ENCODE measurements at regions not wholly inside any gene's neighbourhood (a gene's known extent, or its start where the extent isn't known, plus 50 kb on each side); places are given as distances from the start of the nearest gene placed in this dataset.
"Not testable (repeated sequence)": the region's sequence is repeated elsewhere in the genome, so short reads cannot be mapped to it uniquely, and the experiment has no call there.

DNA sequence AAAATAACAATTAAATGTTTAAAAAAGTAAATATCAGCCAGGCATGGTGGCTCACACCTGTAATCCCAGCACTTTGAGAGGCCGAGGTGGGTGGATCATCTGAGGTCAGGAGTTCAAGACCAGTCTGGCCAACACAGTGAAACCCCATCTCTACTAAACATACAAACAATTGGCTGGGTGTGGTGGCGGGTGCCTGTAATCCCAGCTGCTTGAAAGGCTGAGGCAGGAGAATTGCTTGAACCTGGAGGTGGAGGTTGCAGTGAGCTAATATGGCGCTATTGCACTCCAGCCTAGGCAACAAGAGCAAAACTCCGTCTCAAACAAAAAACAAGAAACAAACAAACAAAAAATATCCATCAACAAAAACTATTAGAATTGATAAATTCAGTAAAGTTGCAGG, 77.5 kb downstream of the SNX5 start:
- H3K9me3 Mint-ChIP-seq; H3K36me3 Mint-ChIP-seq (ENCODE audit: low read depth); H3K4me3 Mint-ChIP-seq; H3K27me3 Mint-ChIP-seq (ENCODE audit: low read depth); DNase-seq (ENCODE audit: low read depth, low spot score); H3K27ac Mint-ChIP-seq (ENCODE audit: unreplicated experiment): not testable (repeated sequence)
- H3K4me1 Mint-ChIP-seq: peaks cover 34% of the 10 kb centered on the region

- Mint-ChIP-seq H3K4me1 (peaks cover 34% of the 10 kb centered on the region), H3K36me3 (ENCODE audit: low read depth) (peaks cover 5% of the 10 kb centered on the region), H3K4me3 (no peak overlapping the region), H3K27ac (ENCODE audit: unreplicated experiment) (no peak overlapping the region), H3K27me3 (ENCODE audit: low read depth) (no peaks in the 10 kb centered on the region), H3K9me3 (peaks cover 4% of the 10 kb centered on the region)
- no peak for DNase-seq (ENCODE audit: low read depth, low spot score)
- no peak for TF ChIP-seq CTCF (conservative IDR thresholded peaks at IDR 0.05)
Measured at GRCh38 chr20:17890330-17890729, 78.3 kb downstream of the SNX5 start.

GRCh38 chr20:17889226-17889625, 79.4 kb downstream of the SNX5 start:
- Mint-ChIP-seq H3K27ac (ENCODE audit: unreplicated experiment) (no peak overlapping the region), H3K36me3 (ENCODE audit: low read depth) (peaks cover 5% of the 10 kb centered on the region)
- no peak for DNase-seq (ENCODE audit: low read depth, low spot score)

GRCh38 chr20:17888044-17888443, 80.5 kb downstream of the SNX5 start:
- peaks cover 53% of the 10 kb centered on the region for H3K4me1 Mint-ChIP-seq
- H3K36me3 Mint-ChIP-seq (ENCODE audit: low read depth): peaks cover 5% of the 10 kb centered on the region
- no peak for DNase-seq (ENCODE audit: low read depth, low spot score)
- no peak overlapping the region for H3K4me3 Mint-ChIP-seq
- no peak for TF ChIP-seq CTCF (conservative IDR thresholded peaks at IDR 0.05)
- no peak overlapping the region for H3K27ac Mint-ChIP-seq (ENCODE audit: unreplicated experiment)
- peaks cover 4% of the 10 kb centered on the region for H3K9me3 Mint-ChIP-seq
- no peaks in the 10 kb centered on the region for H3K27me3 Mint-ChIP-seq (ENCODE audit: low read depth)

More at GRCh38 chr20:17889226-17889625, 79.4 kb downstream of the SNX5 start:
- no peak for TF ChIP-seq CTCF (conservative IDR thresholded peaks at IDR 0.05)
- Mint-ChIP-seq H3K4me3 (no peak overlapping the region), H3K27me3 (ENCODE audit: low read depth) (no peaks in the 10 kb centered on the region), H3K4me1 (peaks cover 45% of the 10 kb centered on the region), H3K9me3 (peaks cover 4% of the 10 kb centered on the region)

DNA sequence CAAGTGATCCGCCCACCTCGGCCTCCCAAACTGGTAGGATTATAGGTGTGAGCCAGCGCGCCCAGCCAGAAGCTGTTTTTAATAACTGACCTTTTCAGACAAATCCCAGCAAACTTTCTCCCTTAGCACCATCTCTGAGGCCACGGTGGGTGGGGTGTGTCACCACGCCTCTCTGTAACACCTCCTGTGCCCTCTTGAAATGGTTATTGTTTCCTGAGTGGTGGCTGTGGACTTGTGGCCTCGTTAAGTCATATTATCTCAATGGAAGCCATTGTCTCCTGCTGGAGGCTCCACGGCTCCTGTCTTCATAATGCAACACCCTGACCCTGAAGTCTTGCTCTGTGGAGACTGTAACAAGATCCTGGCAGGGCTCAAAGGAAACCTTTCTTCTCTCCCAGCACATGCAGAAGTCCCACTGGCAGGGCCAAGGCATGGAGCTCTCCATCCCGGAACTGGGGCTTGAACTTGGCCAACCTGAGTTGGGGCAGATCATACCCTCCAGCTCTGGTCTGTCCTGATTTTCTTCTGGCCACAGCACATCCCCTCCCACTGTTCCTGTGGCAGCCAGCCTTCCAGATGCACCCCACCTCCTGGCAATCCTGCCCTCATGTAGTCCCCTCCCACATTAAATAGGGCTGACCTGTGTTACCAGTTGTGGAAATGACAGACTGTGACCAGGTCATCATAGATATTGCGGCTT, 81.1 kb downstream of the SNX5 start:
- TF ChIP-seq CTCF (conservative IDR thresholded peaks at IDR 0.05): no peak
- H3K4me1 Mint-ChIP-seq: peaks cover 55% of the 10 kb centered on the region
- H3K27me3 Mint-ChIP-seq (ENCODE audit: low read depth): no peaks in the 10 kb centered on the region
- no peak overlapping the region for H3K27ac Mint-ChIP-seq (ENCODE audit: unreplicated experiment)
- no peak for DNase-seq (ENCODE audit: low read depth, low spot score)
- peaks cover 4% of the 10 kb centered on the region for H3K9me3 Mint-ChIP-seq
- peak overlapping the region; percentile 17 for H3K4me3 Mint-ChIP-seq
- H3K36me3 Mint-ChIP-seq (ENCODE audit: low read depth): peaks cover 5% of the 10 kb centered on the region

DNA sequence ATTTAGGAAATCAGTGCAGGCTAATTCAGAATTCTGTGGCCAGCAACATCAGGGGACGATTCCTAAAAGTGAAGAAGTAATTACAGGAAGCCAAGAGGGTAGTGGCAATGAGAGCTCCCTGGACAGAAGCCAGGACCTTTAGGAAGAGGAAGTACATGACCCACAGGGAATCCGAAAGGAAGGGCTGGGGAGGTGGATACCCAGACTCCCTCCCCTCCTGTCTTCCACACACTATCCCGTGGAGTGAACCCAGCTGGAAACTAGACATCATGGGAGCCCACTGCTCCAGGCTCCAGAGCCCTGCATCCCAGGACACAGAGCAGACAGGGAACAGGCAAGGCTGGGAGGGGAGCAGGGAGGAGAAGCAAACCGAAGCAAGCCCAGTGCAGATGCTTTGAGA, 83.0 kb downstream of the SNX5 start:
- peaks cover 4% of the 10 kb centered on the region for H3K9me3 Mint-ChIP-seq
- no peak overlapping the region for H3K4me3 Mint-ChIP-seq
- peaks cover 5% of the 10 kb centered on the region for H3K36me3 Mint-ChIP-seq (ENCODE audit: low read depth)
- no peaks in the 10 kb centered on the region for H3K27me3 Mint-ChIP-seq (ENCODE audit: low read depth)
- peak overlapping the region; percentile 25 for H3K27ac Mint-ChIP-seq (ENCODE audit: unreplicated experiment)
- no peak for TF ChIP-seq CTCF (conservative IDR thresholded peaks at IDR 0.05)
- no peak for DNase-seq (ENCODE audit: low read depth, low spot score)
- H3K4me1 Mint-ChIP-seq: peaks cover 63% of the 10 kb centered on the region

Data from neural crest cell (in vitro differentiated cells).